Prostate gland (tissue), 2 donors: ENCODE measurements at regions not wholly inside any gene's neighbourhood (a gene's known extent, or its start where the extent isn't known, plus 50 kb on each side); places are given as distances from the start of the nearest gene placed in this dataset.

ENCODE experiments used
- POLR2AphosphoS5 ChIP-seq: sonication (generic); formaldehyde crosslinking; IDR thresholded peaks from one replicate; pipeline ENCODE4 v1.6.1; 2017; ENCODE audit warnings: antibody characterized with exemption
- TF ChIP-seq, protein P1 (sequence below), 4 experiments: fragments of 200-600 bp in 2 of 4; fragments of 450-650 bp in 2 of 4; sonication (generic) in 2 of 4; IDR thresholded peaks; 1 replicate in 3 of 4; 2 replicates in 1 of 4; pipeline ENCODE4 v1.5.1; 2016 to 2019; ENCODE audit warnings: antibody characterized with exemption in 4 of 4, mild to moderate bottlenecking in 2 of 4, moderate library complexity in 2 of 4

DNA sequence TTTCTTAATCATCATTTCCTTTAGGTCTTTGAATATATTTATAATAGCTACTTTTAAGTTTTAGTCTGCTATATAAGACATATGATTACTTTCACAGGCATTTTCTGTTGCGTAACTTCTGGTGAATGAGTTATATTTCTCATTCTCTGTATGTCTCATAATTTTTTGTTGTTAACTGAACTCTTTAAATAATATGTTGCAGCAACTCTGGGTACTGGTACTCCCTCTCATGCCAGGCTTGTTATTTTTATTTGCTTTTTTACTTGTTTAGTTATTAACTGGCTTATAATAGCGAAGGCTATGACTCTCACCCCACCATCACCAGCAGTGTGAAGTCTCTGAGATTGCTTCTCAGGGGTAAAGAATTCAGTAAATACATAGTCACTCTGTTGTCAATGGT, 524.2 kb upstream of the CHORDC1 start:
- TF ChIP-seq, protein P1, sequence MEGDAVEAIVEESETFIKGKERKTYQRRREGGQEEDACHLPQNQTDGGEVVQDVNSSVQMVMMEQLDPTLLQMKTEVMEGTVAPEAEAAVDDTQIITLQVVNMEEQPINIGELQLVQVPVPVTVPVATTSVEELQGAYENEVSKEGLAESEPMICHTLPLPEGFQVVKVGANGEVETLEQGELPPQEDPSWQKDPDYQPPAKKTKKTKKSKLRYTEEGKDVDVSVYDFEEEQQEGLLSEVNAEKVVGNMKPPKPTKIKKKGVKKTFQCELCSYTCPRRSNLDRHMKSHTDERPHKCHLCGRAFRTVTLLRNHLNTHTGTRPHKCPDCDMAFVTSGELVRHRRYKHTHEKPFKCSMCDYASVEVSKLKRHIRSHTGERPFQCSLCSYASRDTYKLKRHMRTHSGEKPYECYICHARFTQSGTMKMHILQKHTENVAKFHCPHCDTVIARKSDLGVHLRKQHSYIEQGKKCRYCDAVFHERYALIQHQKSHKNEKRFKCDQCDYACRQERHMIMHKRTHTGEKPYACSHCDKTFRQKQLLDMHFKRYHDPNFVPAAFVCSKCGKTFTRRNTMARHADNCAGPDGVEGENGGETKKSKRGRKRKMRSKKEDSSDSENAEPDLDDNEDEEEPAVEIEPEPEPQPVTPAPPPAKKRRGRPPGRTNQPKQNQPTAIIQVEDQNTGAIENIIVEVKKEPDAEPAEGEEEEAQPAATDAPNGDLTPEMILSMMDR (IDR thresholded peaks at IDR 0.05), result no peak
- TF ChIP-seq POLR2AphosphoS5, result no peak
